ENCODE measurements at regions not wholly inside any gene's neighbourhood (a gene's known extent, or its start where the extent isn't known, plus 50 kb on each side); places are given as distances from the start of the nearest gene placed in this dataset.

GRCh38 chr10:44243851-44244510 lies 140.9 kb downstream of the CXCL12 start:
- DNase-seq (ENCODE audit: low read depth, low spot score): no peak

- DNase-seq (ENCODE audit: low read depth, low spot score): no peak
These were observed 142.1 kb downstream of the CXCL12 start for GRCh38 chr10:44242826-44243225.

GRCh38 chr10:44242091-44242490 lies 142.8 kb downstream of the CXCL12 start:
- no peak for DNase-seq (ENCODE audit: low read depth, low spot score)

GRCh38 chr10:44240584-44241205 lies 144.2 kb downstream of the CXCL12 start:
- no peak for DNase-seq (ENCODE audit: low read depth, low spot score)

- no peak for DNase-seq (ENCODE audit: low read depth, low spot score)
These were observed 146.7 kb downstream of the CXCL12 start for GRCh38 chr10:44238212-44238611.

GRCh38 chr10:44237364-44238049 lies 147.4 kb downstream of the CXCL12 start:
- no peak for DNase-seq (ENCODE audit: low read depth, low spot score)

GRCh38 chr10:44235363-44235762 lies 149.5 kb downstream of the CXCL12 start:
- no peak for DNase-seq (ENCODE audit: low read depth, low spot score)

- no peak for DNase-seq (ENCODE audit: low read depth, low spot score)
These were observed 150.4 kb downstream of the CXCL12 start for GRCh38 chr10:44234483-44234875.

GRCh38 chr10:44233561-44234482 lies 151.1 kb downstream of the CXCL12 start:
- DNase-seq (ENCODE audit: low read depth, low spot score): peak; percentile 69

GRCh38 chr10:44217274-44217820 lies 167.6 kb downstream of the CXCL12 start:
- no peak for DNase-seq (ENCODE audit: low read depth, low spot score)

GRCh38 chr10:44216073-44216472 lies 168.8 kb downstream of the CXCL12 start:
- no peak for DNase-seq (ENCODE audit: low read depth, low spot score)

- no peak for DNase-seq (ENCODE audit: low read depth, low spot score)
These were observed 175.1 kb downstream of the CXCL12 start for GRCh38 chr10:44209811-44210210.

GRCh38 chr10:44207160-44207559 lies 177.7 kb downstream of the CXCL12 start:
- no peak for DNase-seq (ENCODE audit: low read depth, low spot score)

- no peak for DNase-seq (ENCODE audit: low read depth, low spot score)
These were observed 178.6 kb downstream of the CXCL12 start for GRCh38 chr10:44206127-44206818.

GRCh38 chr10:44205067-44205466 lies 179.8 kb downstream of the CXCL12 start:
- DNase-seq (ENCODE audit: low read depth, low spot score): no peak

- DNase-seq (ENCODE audit: low read depth, low spot score): no peak
These were observed 181.4 kb downstream of the CXCL12 start for GRCh38 chr10:44203535-44203934.

GRCh38 chr10:44202952-44203351 lies 181.9 kb downstream of the CXCL12 start:
- no peak for DNase-seq (ENCODE audit: low read depth, low spot score)

GRCh38 chr10:44201656-44202055 lies 183.2 kb downstream of the CXCL12 start:
- no peak for DNase-seq (ENCODE audit: low read depth, low spot score)

- DNase-seq (ENCODE audit: low read depth, low spot score): no peak
These were observed 183.9 kb downstream of the CXCL12 start for GRCh38 chr10:44201011-44201410.

- DNase-seq (ENCODE audit: low read depth, low spot score): no peak
These were observed 184.8 kb downstream of the CXCL12 start for GRCh38 chr10:44199991-44200655.

Data from iPS DF 19.7 (cell line).